ENCODE measurements at regions not wholly inside any gene's neighbourhood (a gene's known extent, or its start where the extent isn't known, plus 50 kb on each side); places are given as distances from the start of the nearest gene placed in this dataset.

DNA sequence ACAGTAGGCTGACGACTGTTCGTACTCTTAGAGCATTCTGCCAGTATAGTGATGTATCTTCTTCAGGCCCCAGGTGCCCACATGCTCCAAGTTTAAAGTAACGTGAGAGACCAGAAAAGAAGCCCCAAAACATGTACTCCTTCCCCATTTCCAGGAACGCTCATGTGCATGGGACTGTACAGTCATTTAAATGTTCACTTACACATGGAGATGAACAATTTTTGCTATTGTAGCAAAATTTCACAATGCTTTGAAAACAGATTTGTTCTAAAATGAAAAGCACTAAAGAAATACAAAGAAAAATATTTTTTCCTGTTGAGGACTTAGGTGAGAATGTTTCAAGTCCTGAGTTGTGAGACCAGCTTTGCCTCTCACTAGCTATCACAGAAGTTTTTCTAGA is 269.3 kb upstream of the PRDM1 start:
- no peak overlapping the region for H3K9ac ChIP-seq (ENCODE audit: low read depth, low read length)
- H3K4me2 ChIP-seq (ENCODE audit: low read length), result no peak overlapping the region
- H3K4me3 ChIP-seq (ENCODE audit: low read length), result no peak overlapping the region
- no peaks in the 10 kb centered on the region for H3K4me1 ChIP-seq (ENCODE audit: control insufficient read depth, insufficient read depth, low read length)
- no peaks in the 10 kb centered on the region for H3K9me3 ChIP-seq (replicated peaks; ENCODE audit: low read length)
- H3K27me3 ChIP-seq (ENCODE audit: control insufficient read depth, insufficient read depth, low read length), result no peaks in the 10 kb centered on the region
- H3K36me3 ChIP-seq (ENCODE audit: insufficient read depth, low read length), result no peaks in the 10 kb centered on the region

DNA sequence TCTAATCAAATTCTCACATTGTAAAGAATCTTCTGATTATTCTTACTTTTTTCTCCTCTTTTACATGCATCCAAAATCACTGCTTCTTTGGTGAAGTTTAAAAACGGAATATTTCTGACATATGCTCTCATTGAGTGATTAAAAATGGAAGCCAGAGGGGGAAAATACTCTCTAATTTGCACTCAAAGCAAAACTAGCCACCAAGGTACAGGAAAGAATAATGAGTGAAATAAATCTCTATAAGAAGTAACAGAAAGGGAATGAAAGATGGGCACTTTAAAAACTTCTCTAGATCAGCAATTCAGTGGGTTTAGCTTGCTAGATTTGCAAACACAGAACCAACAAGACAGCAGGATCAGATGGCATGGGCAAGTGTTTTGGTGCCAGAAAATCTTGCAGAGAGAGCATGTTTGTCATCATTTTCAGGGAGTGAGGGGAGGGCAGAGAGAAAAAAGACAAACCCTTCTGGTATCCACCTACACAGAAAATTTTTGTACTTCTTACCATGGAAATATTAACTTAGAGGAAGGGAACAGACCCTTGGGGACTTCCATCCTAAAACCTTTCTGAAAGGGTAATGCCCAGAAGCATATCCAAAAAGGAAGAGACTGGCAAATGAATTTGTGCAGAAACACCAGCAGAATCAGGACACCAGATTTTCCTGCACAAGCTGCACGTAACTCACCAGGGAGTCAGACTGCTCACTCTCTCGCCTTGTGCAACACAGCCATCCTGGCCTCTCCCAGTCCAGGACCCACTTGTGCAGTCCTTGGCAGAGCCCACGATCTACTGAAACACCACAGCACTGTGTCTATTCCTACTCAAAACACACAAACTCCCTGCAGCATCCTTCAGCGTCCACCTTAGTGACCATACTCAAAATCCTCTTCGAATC is 270.2 kb upstream of the PRDM1 start:
- Histone ChIP-seq H3K4me2 (ENCODE audit: low read length) (no peak overlapping the region), H3K4me1 (ENCODE audit: control insufficient read depth, insufficient read depth, low read length) (peaks cover 4% of the 10 kb centered on the region), H3K4me3 (ENCODE audit: low read length) (no peak overlapping the region), H3K27me3 (ENCODE audit: control insufficient read depth, insufficient read depth, low read length) (no peaks in the 10 kb centered on the region), H3K9ac (ENCODE audit: low read depth, low read length) (no peak overlapping the region), H3K9me3 (replicated peaks; ENCODE audit: low read length) (no peaks in the 10 kb centered on the region), H3K36me3 (ENCODE audit: insufficient read depth, low read length) (no peaks in the 10 kb centered on the region)

DNA sequence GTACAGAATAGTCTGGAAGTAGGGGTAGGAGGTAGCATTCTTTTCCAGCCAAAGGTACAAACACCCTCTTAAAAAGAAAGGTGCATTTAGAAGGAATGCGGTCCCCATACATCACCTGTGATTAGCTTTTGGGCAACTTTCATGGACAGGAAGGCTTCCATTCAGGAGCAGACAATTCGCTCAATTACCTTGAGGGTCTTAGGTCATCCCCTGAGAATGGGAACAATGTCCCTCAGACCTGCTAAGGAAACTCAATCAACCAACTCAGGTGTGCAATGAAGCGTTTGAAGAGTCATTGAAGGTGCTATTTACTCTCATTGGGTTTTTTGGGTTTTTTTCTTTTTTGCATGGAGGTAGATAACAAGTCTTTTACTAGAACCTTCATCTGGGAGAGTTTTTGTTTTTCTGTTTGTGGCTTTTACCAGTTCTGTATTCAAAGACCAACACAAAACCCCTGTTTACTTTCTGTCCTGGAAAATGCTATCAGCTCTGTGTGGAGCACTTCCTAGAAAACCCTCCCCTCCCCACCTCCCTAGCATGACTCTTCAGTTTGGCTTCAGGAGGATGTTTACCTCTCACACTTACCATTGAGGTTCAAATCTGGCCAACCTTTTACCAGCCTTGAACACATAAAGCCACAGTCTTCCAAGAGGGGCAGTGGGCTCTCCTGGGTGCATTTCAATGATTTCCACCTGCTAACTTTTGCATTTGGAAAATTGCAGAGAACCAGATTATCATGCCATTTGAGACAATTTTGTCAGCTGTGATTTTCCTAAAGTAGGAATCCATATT is 271.2 kb upstream of the PRDM1 start:
- no peak overlapping the region for H3K9ac ChIP-seq (ENCODE audit: low read depth, low read length)
- H3K4me2 ChIP-seq (ENCODE audit: low read length), result no peak overlapping the region
- H3K4me1 ChIP-seq (ENCODE audit: control insufficient read depth, insufficient read depth, low read length), result peaks cover 13% of the 10 kb centered on the region
- H3K9me3 ChIP-seq (replicated peaks; ENCODE audit: low read length), result no peaks in the 10 kb centered on the region
- no peaks in the 10 kb centered on the region for H3K36me3 ChIP-seq (ENCODE audit: insufficient read depth, low read length)
- H3K27me3 ChIP-seq (ENCODE audit: control insufficient read depth, insufficient read depth, low read length), result no peaks in the 10 kb centered on the region
- no peak overlapping the region for H3K4me3 ChIP-seq (ENCODE audit: low read length)

DNA sequence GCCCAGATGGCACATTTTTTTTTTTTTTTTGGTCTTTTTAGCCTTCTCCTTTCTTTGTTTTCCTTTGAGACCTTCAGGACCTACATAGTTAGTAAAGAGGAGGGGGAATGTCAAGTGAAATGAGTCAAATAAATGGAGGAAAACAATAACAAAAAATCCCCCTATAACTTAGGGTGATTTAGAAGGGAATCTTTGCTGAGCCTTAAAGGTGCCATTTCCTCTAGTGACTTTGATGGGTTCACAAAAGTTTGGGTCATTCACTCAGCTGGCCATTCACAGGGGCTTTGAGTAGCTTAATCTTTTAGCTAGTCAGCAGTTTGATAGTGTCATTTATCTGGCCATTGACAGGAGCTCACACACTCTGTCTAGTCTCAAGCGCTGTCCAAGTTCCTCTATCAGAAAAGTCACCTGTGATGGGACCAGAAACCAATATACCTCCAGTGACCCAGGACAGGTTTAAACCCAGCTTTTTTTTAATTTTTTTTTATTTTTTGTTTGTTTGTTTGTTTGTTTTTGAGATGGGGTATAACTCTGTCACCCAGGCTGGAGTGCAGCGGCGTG is 275.1 kb upstream of the PRDM1 start:
- H3K9me3 ChIP-seq (replicated peaks; ENCODE audit: low read length), result no peaks in the 10 kb centered on the region
- H3K4me3 ChIP-seq (ENCODE audit: low read length), result no peak overlapping the region
- peak overlapping the region; percentile 8 for H3K9ac ChIP-seq (ENCODE audit: low read depth, low read length)
- peak overlapping the region; percentile 14 for H3K4me2 ChIP-seq (ENCODE audit: low read length)
- H3K27me3 ChIP-seq (ENCODE audit: control insufficient read depth, insufficient read depth, low read length), result no peaks in the 10 kb centered on the region
- no peaks in the 10 kb centered on the region for H3K36me3 ChIP-seq (ENCODE audit: insufficient read depth, low read length)
- peaks cover 34% of the 10 kb centered on the region for H3K4me1 ChIP-seq (ENCODE audit: control insufficient read depth, insufficient read depth, low read length)

DNA sequence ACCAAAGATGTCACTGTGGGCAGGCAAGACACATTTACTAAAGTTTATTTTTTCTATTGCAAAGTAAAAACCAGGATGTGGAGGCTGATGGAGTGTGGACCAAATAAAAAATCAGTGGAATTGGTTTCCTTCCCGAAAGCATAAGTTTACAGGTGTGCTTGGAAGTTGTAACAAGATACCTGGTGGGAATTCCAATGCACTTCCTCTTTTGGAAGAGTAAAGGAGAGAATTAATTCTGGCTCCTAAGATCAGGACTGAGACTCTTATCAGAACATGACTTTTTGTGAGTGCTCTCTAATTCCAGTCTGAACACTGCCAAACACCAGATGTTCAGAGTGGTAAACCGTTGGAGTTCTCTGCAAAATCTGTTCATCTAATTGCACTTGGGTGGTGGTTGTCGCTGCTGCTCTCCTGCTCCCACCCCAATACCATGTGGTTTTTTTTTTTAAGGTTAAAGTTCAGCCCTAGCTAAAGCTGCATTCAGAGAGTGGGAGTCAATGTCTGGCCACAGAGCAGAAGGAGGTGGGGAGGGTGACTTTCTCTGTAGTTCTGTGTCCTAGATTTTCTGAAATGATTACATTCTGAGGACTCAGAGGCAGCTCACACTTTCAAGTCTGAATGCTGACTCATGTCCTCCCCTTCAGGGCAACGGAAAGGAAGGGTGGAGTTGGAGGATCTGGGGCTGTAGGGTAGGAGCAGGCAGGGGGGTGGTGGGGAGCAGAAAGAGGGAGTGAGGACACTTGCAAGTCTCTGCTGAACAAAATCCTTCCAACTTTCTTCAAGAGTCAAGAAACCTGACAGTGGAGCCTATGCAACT is 275.8 kb upstream of the PRDM1 start:
- H3K27me3 ChIP-seq (ENCODE audit: control insufficient read depth, insufficient read depth, low read length), result no peaks in the 10 kb centered on the region
- H3K9me3 ChIP-seq (replicated peaks; ENCODE audit: low read length), result no peaks in the 10 kb centered on the region
- peak overlapping the region; percentile 8 for H3K9ac ChIP-seq (ENCODE audit: low read depth, low read length)
- no peaks in the 10 kb centered on the region for H3K36me3 ChIP-seq (ENCODE audit: insufficient read depth, low read length)
- no peak overlapping the region for H3K4me3 ChIP-seq (ENCODE audit: low read length)
- H3K4me1 ChIP-seq (ENCODE audit: control insufficient read depth, insufficient read depth, low read length), result peaks cover 41% of the 10 kb centered on the region
- peak overlapping the region; percentile 67 for H3K4me2 ChIP-seq (ENCODE audit: low read length)

DNA sequence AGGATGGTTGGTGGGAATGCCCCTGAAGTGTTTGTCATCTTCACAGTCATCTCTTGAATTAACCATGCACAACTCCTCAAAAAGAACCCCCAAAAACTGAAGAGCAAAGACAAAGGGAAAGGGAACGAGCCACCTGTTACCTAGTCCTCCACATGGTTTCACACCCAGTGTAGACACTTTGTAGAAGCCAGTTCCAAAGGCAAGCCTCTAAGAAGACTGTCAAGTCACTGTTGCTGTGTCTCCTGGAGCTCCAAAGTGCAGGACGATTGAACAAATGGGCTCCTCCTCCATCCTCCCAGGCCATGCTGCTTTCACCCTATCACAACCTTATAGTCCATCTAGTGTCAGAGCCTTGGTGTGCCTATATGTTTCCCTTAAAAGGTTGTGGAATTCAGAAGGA is 277.6 kb upstream of the PRDM1 start:
- no peak overlapping the region for H3K4me2 ChIP-seq (ENCODE audit: low read length)
- no peak overlapping the region for H3K4me3 ChIP-seq (ENCODE audit: low read length)
- no peaks in the 10 kb centered on the region for H3K9me3 ChIP-seq (replicated peaks; ENCODE audit: low read length)
- no peaks in the 10 kb centered on the region for H3K36me3 ChIP-seq (ENCODE audit: insufficient read depth, low read length)
- peaks cover 57% of the 10 kb centered on the region for H3K4me1 ChIP-seq (ENCODE audit: control insufficient read depth, insufficient read depth, low read length)
- H3K27me3 ChIP-seq (ENCODE audit: control insufficient read depth, insufficient read depth, low read length), result no peaks in the 10 kb centered on the region
- no peak overlapping the region for H3K9ac ChIP-seq (ENCODE audit: low read depth, low read length)

DNA sequence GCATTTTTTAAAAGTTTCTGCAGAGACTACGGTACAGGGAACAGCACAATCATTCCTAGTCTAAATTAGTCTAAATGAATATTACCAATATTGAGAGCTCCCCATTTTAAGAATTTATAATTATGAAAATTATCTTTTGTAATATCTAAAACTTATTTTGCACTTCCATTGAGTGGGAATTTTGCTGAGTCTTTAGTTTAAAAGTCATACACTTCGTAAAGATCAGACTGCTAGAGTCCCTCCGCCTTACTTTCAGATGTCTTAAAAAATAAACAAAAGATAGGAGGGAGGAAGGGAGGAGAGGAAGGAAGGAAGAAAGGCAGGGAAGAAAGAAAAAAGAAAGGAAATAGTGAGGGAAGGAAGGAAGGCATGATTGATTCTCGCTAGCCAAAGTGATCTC is 278.2 kb upstream of the PRDM1 start:
- peaks cover 64% of the 10 kb centered on the region for H3K4me1 ChIP-seq (ENCODE audit: control insufficient read depth, insufficient read depth, low read length)
- H3K4me2 ChIP-seq (ENCODE audit: low read length), result no peak overlapping the region
- H3K36me3 ChIP-seq (ENCODE audit: insufficient read depth, low read length), result no peaks in the 10 kb centered on the region
- H3K27me3 ChIP-seq (ENCODE audit: control insufficient read depth, insufficient read depth, low read length), result no peaks in the 10 kb centered on the region
- no peak overlapping the region for H3K9ac ChIP-seq (ENCODE audit: low read depth, low read length)
- no peaks in the 10 kb centered on the region for H3K9me3 ChIP-seq (replicated peaks; ENCODE audit: low read length)
- no peak overlapping the region for H3K4me3 ChIP-seq (ENCODE audit: low read length)

DNA sequence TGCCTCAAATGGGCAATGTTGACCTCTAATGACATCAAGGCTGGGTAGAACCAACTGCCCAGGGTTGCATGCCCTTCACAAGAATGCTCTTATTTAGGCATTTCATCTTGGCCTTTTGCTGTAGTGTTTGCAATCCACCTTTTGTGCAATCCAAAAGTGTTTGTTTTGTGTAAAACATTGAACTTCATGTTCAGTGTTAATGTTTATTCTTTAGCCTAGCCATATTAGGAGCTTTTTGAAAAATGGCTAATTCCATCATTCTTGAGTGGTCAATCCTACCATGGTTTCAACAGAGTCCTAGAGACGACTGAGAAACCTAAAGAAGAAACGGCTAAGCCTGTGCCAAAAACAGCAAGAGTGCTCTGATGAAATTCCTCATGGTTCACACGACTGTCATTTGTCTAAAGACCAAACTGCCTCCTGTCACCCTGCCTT is 279.6 kb upstream of the PRDM1 start:
- Histone ChIP-seq H3K4me3 (ENCODE audit: low read length) (no peak overlapping the region), H3K9me3 (replicated peaks; ENCODE audit: low read length) (no peaks in the 10 kb centered on the region), H3K4me1 (ENCODE audit: control insufficient read depth, insufficient read depth, low read length) (peaks cover 64% of the 10 kb centered on the region), H3K9ac (ENCODE audit: low read depth, low read length) (no peak overlapping the region), H3K36me3 (ENCODE audit: insufficient read depth, low read length) (no peaks in the 10 kb centered on the region), H3K27me3 (ENCODE audit: control insufficient read depth, insufficient read depth, low read length) (no peaks in the 10 kb centered on the region), H3K4me2 (ENCODE audit: low read length) (no peak overlapping the region)

DNA sequence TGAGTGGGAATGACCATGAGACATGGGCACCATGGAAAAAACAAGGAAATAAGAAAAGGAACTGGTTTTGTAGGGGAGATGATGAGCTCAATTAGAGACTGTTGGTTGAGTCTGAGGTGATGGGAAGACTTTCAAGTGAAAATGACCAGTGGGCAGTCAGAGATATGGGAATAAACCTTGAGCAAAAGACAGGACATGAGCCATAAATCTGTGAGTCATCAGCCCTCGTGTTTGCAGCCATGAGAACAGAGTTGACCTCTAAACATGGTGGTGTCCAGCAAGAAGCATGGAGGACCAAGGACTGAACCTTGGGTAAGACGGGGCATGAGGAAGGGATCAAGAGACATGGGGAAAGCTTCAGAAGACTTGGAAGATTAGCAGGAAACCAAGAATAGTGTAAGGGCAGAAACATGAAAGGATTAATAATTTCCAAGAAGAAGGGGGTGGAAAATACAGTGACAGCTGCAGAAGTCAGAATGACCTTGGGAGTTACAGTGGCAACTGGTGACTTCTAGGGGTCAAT is 280.6 kb upstream of the PRDM1 start:
- Histone ChIP-seq H3K36me3 (ENCODE audit: insufficient read depth, low read length) (no peaks in the 10 kb centered on the region), H3K4me3 (ENCODE audit: low read length) (no peak overlapping the region), H3K4me2 (ENCODE audit: low read length) (no peak overlapping the region), H3K9ac (ENCODE audit: low read depth, low read length) (no peak overlapping the region), H3K27me3 (ENCODE audit: control insufficient read depth, insufficient read depth, low read length) (no peaks in the 10 kb centered on the region), H3K9me3 (replicated peaks; ENCODE audit: low read length) (no peaks in the 10 kb centered on the region), H3K4me1 (ENCODE audit: control insufficient read depth, insufficient read depth, low read length) (peaks cover 57% of the 10 kb centered on the region)

DNA sequence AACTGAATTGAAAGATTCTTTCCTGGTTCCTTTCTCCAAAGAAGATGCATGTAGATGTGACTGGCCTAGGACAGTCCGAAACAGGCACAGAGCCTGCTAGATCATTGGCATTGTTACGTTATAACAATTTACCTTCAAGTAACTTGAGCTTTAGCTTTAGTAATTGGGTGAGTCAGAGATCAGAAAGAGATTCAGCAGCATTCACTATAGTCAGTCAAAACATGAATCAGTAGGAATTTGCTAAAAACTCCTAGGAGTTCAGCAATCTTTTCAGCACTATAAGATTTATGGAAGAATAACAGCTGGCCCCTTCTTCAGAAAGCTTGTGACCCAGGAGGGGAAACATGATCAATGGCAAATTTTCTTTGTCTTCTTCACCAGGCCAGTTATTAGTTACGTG is 281.7 kb upstream of the PRDM1 start:
- Histone ChIP-seq H3K4me2 (ENCODE audit: low read length) (peak overlapping the region; percentile 8), H3K27me3 (ENCODE audit: control insufficient read depth, insufficient read depth, low read length) (no peaks in the 10 kb centered on the region), H3K4me3 (ENCODE audit: low read length) (no peak overlapping the region), H3K36me3 (ENCODE audit: insufficient read depth, low read length) (no peaks in the 10 kb centered on the region), H3K4me1 (ENCODE audit: control insufficient read depth, insufficient read depth, low read length) (peaks cover 46% of the 10 kb centered on the region), H3K9ac (ENCODE audit: low read depth, low read length) (no peak overlapping the region), H3K9me3 (replicated peaks; ENCODE audit: low read length) (no peaks in the 10 kb centered on the region)

DNA sequence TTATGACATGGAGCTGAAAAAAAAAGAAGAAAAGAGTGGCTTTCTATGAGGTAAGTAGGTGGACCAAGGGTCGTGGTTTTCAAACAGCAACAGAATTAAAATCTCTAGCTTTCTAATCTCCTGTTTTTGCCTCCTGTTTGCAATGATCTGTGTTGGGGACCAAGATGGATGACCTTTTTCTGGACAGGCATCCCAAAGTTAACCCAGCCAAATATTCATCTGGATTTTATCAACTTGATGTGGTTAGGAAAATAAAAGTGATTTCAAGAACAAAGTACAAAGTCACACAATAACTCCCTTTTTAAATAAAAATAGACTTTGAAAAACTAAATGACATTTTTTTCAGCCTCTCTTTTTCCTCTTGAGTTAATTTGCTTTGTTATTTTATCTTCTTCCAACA is 282.1 kb upstream of the PRDM1 start:
- no peak overlapping the region for H3K9ac ChIP-seq (ENCODE audit: low read depth, low read length)

More for the DNA sequence above, 282.1 kb upstream of the PRDM1 start:
- Histone ChIP-seq H3K27me3 (ENCODE audit: control insufficient read depth, insufficient read depth, low read length) (no peaks in the 10 kb centered on the region), H3K4me1 (ENCODE audit: control insufficient read depth, insufficient read depth, low read length) (peaks cover 46% of the 10 kb centered on the region), H3K4me2 (ENCODE audit: low read length) (no peak overlapping the region), H3K36me3 (ENCODE audit: insufficient read depth, low read length) (no peaks in the 10 kb centered on the region), H3K9me3 (replicated peaks; ENCODE audit: low read length) (no peaks in the 10 kb centered on the region), H3K4me3 (ENCODE audit: low read length) (no peak overlapping the region)

All from skeletal muscle satellite cell (primary cell).